ENCODE measurements at regions not wholly inside any gene's neighbourhood (a gene's known extent, or its start where the extent isn't known, plus 50 kb on each side); places are given as distances from the start of the nearest gene placed in this dataset.

DNA sequence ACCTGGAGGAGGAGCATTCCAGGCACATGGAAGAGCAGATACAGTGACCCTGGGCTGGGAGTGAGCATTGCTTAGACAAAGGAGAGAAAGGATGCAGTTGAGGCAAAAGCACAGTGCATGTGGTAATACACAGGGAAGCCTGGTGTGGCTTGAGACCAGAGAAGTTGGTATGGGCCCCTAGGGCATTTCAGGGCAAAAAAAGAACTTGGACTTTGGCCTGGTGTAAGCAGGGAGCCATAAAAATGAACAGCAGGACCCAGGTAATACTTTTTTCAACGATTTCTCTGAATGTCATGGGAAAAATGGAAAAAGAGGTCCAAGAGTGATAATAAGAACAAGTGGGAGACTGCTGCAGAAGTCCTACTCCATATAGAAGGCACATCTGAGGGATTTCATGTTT is 163.9 kb downstream of the ASCL4 start:
- TF ChIP-seq, protein P1, sequence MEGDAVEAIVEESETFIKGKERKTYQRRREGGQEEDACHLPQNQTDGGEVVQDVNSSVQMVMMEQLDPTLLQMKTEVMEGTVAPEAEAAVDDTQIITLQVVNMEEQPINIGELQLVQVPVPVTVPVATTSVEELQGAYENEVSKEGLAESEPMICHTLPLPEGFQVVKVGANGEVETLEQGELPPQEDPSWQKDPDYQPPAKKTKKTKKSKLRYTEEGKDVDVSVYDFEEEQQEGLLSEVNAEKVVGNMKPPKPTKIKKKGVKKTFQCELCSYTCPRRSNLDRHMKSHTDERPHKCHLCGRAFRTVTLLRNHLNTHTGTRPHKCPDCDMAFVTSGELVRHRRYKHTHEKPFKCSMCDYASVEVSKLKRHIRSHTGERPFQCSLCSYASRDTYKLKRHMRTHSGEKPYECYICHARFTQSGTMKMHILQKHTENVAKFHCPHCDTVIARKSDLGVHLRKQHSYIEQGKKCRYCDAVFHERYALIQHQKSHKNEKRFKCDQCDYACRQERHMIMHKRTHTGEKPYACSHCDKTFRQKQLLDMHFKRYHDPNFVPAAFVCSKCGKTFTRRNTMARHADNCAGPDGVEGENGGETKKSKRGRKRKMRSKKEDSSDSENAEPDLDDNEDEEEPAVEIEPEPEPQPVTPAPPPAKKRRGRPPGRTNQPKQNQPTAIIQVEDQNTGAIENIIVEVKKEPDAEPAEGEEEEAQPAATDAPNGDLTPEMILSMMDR (IDR thresholded peaks at IDR 0.05): no peak
- TF ChIP-seq EP300 (IDR thresholded peaks at IDR 0.05): no peak
- TF ChIP-seq POLR2A (IDR thresholded peaks at IDR 0.05): no peak

Measured in ovary (tissue), 3 donors.